Fibroblast of lung (primary cell): ENCODE measurements at regions not wholly inside any gene's neighbourhood (a gene's known extent, or its start where the extent isn't known, plus 50 kb on each side); places are given as distances from the start of the nearest gene placed in this dataset.

ENCODE experiments used
- DNase-seq, 2 donors: peaks; one replicate each; pipeline versions ENCODE4 v3.0.0 to v3.0.0-alpha.2; 2010; ENCODE audit warnings: low read depth in 2 of 2
- H2AFZ ChIP-seq: 2 replicates; pipeline ENCODE4 v1.5.1; 2012; ENCODE audit warnings: low read length, control low read depth, inconsistent platforms
- H3K27ac ChIP-seq: 2 replicates; pipeline ENCODE4 v1.5.1; 2011; ENCODE audit warnings: low read length, control low read depth; ENCODE audit not compliant: insufficient read depth
- H3K27me3 ChIP-seq: 2 replicates; pipeline ENCODE4 v1.5.1; 2011; ENCODE audit warnings: mild to moderate bottlenecking, low read length; ENCODE audit not compliant: control insufficient read depth, insufficient read depth
- H3K36me3 ChIP-seq: 2 replicates; pipeline ENCODE4 v1.5.1; 2011; ENCODE audit warnings: low read length; ENCODE audit not compliant: control insufficient read depth, insufficient read depth
- H3K4me1 ChIP-seq: 2 replicates; pipeline ENCODE4 v1.5.1; 2011; ENCODE audit warnings: low read length; ENCODE audit not compliant: control insufficient read depth, insufficient read depth; ENCODE audit errors: extremely low read depth
- H3K4me2 ChIP-seq: 2 replicates; pipeline ENCODE4 v1.5.1; 2011; ENCODE audit warnings: low read length, control low read depth; ENCODE audit not compliant: insufficient read depth; ENCODE audit errors: extremely low read depth
- H3K4me3 ChIP-seq, 4 experiments: fragments of 200-600 bp in 1 of 4; sonication (generic) in 1 of 4; replicated peaks in 1 of 4; 2 replicates each; pipeline ENCODE4 v1.5.1; 2011 to 2016; ENCODE audit warnings: low read length in 4 of 4, low read depth in 3 of 4, mild to moderate bottlenecking in 3 of 4, control low read depth in 2 of 4, inconsistent platforms in 1 of 4, mixed read lengths in 1 of 4; ENCODE audit not compliant: insufficient read depth in 1 of 4; ENCODE audit errors: control extremely low read depth in 1 of 4
- H3K79me2 ChIP-seq: 2 replicates; pipeline ENCODE4 v1.5.1; 2012; ENCODE audit warnings: mild to moderate bottlenecking, low read length, inconsistent platforms; ENCODE audit not compliant: control insufficient read depth, insufficient read depth
- H3K9ac ChIP-seq: 2 replicates; pipeline ENCODE4 v1.5.1; 2011; ENCODE audit warnings: mild to moderate bottlenecking, low read length, control low read depth; ENCODE audit not compliant: insufficient read depth
- H3K9me3 ChIP-seq: 2 replicates; pipeline ENCODE4 v1.5.1; 2012; ENCODE audit warnings: low read depth, low read length; ENCODE audit not compliant: control insufficient read depth, insufficient read depth
- H4K20me1 ChIP-seq: 2 replicates; pipeline ENCODE4 v1.5.1; 2011; ENCODE audit warnings: low read length; ENCODE audit not compliant: control insufficient read depth, insufficient read depth; ENCODE audit errors: extremely low read depth
- CTCF ChIP-seq, 2 donors: IDR thresholded peaks in 1 of 2; conservative IDR thresholded peaks in 1 of 2; 1 replicate in 1 of 2; 2 replicates in 1 of 2; pipeline ENCODE4 v1.5.1; 2011 to 2012; ENCODE audit warnings: low read length in 2 of 2, control low read depth in 1 of 2, inconsistent platforms in 1 of 2, low read depth in 1 of 2, mild to moderate bottlenecking in 1 of 2
- EZH2 ChIP-seq: IDR thresholded peaks from 2 replicates; pipeline ENCODE4 v1.5.1; 2012; ENCODE audit warnings: low read length, control low read depth, mild to moderate bottlenecking; ENCODE audit errors: missing control alignments

- no peak overlapping the region for H3K9ac ChIP-seq
- no peaks in the 10 kb centered on the region for H3K4me1 ChIP-seq
- no peak overlapping the region for H2AFZ ChIP-seq
- H3K36me3 ChIP-seq, result no peaks in the 10 kb centered on the region
- TF ChIP-seq EZH2 (no peak), CTCF (conservative IDR thresholded peaks at IDR 0.05 in 1 of 2, IDR thresholded peaks at IDR 0.05 in 1 of 2; ENCODE audit: low read depth in 1 of 2, low read length in 2 of 2) (no peak)
- H3K27me3 ChIP-seq, result no peaks in the 10 kb centered on the region
- no peak overlapping the region for H3K4me2 ChIP-seq
- no peaks in the 10 kb centered on the region for H4K20me1 ChIP-seq
- H3K9me3 ChIP-seq, result no peaks in the 10 kb centered on the region
- no peaks in the 10 kb centered on the region for H3K79me2 ChIP-seq
- H3K4me3 ChIP-seq, result no peak overlapping the region
- DNase-seq, result no peak
- H3K27ac ChIP-seq, result no peak overlapping the region
Observed at GRCh38 chr10:125216861-125217260, 56.5 kb upstream of the CTBP2 start.

- no peaks in the 10 kb centered on the region for H3K36me3 ChIP-seq
- no peak overlapping the region for H3K27ac ChIP-seq
- H3K79me2 ChIP-seq, result no peaks in the 10 kb centered on the region
- H3K4me2 ChIP-seq, result no peak overlapping the region
- no peaks in the 10 kb centered on the region for H4K20me1 ChIP-seq
- TF ChIP-seq CTCF (conservative IDR thresholded peaks at IDR 0.05 in 1 of 2, IDR thresholded peaks at IDR 0.05 in 1 of 2; ENCODE audit: low read depth in 1 of 2, low read length in 2 of 2) (no peak), EZH2 (no peak)
- no peak for DNase-seq
- no peaks in the 10 kb centered on the region for H3K4me1 ChIP-seq
- no peak overlapping the region for H3K9ac ChIP-seq
- H3K9me3 ChIP-seq, result no peaks in the 10 kb centered on the region
- H2AFZ ChIP-seq, result no peak overlapping the region
- no peaks in the 10 kb centered on the region for H3K27me3 ChIP-seq
- no peak overlapping the region for H3K4me3 ChIP-seq
Observed at GRCh38 chr10:125216309-125216708, 55.9 kb upstream of the CTBP2 start.

- no peaks in the 10 kb centered on the region for H3K4me1 ChIP-seq
- TF ChIP-seq CTCF (conservative IDR thresholded peaks at IDR 0.05 in 1 of 2, IDR thresholded peaks at IDR 0.05 in 1 of 2; ENCODE audit: low read depth in 1 of 2, low read length in 2 of 2) (no peak), EZH2 (no peak)
- no peaks in the 10 kb centered on the region for H3K36me3 ChIP-seq
- H3K79me2 ChIP-seq, result no peaks in the 10 kb centered on the region
- DNase-seq, result no peak
- no peaks in the 10 kb centered on the region for H4K20me1 ChIP-seq
- no peak overlapping the region for H3K9ac ChIP-seq
- H3K4me3 ChIP-seq, result no peak overlapping the region
- no peak overlapping the region for H3K4me2 ChIP-seq
- H3K27ac ChIP-seq, result no peak overlapping the region
- H3K27me3 ChIP-seq, result no peaks in the 10 kb centered on the region
- H3K9me3 ChIP-seq, result no peaks in the 10 kb centered on the region
- no peak overlapping the region for H2AFZ ChIP-seq
Observed at GRCh38 chr10:125214283-125214570, 53.9 kb upstream of the CTBP2 start.
